CD14-positive monocyte (primary cell): ENCODE measurements at regions not wholly inside any gene's neighbourhood (a gene's known extent, or its start where the extent isn't known, plus 50 kb on each side); places are given as distances from the start of the nearest gene placed in this dataset.
"Not testable (repeated sequence)": the region's sequence is repeated elsewhere in the genome, so short reads cannot be mapped to it uniquely, and the experiment has no call there.

ENCODE experiments used
- DNase-seq, 3 donors: peaks; one replicate each; pipeline ENCODE4 v3.0.0-alpha.2; 2011 to 2022
- H2AFZ ChIP-seq: 2 replicates; pipeline ENCODE4 v1.6.0; 2012; ENCODE audit warnings: mild to moderate bottlenecking, low read depth, low read length, inconsistent platforms; ENCODE audit not compliant: insufficient read depth, poor library complexity, severe bottlenecking
- H3K27ac ChIP-seq, 2 donors: 1 replicate in 1 of 2; 2 replicates in 1 of 2; pipeline ENCODE4 v1.5.1; 2012 to 2013; ENCODE audit warnings: low read length in 2 of 2, control low read depth in 1 of 2, inconsistent platforms in 1 of 2, low read depth in 1 of 2, mild to moderate bottlenecking in 1 of 2
- H3K27me3 ChIP-seq, 2 donors: one replicate each; pipeline versions ENCODE4 v1.6.0 to v1.6.1; 2011 to 2013; ENCODE audit warnings: low read length in 2 of 2; ENCODE audit not compliant: control insufficient read depth in 2 of 2, insufficient read depth in 2 of 2
- H3K36me3 ChIP-seq, 2 donors: replicated peaks in 1 of 2; 1 replicate in 1 of 2; 2 replicates in 1 of 2; pipeline versions ENCODE4 v1.5.1 to v1.6.1; 2012 to 2013; ENCODE audit warnings: low read length in 2 of 2, control low read depth in 1 of 2, inconsistent platforms in 1 of 2, mild to moderate bottlenecking in 1 of 2; ENCODE audit not compliant: insufficient read depth in 2 of 2, control insufficient read depth in 1 of 2
- H3K4me1 ChIP-seq, 2 donors: 1 replicate in 1 of 2; 2 replicates in 1 of 2; pipeline versions ENCODE4 v1.5.1 to v1.6.1; 2012 to 2013; ENCODE audit warnings: low read length in 2 of 2, control low read depth in 1 of 2, inconsistent platforms in 1 of 2, mild to moderate bottlenecking in 1 of 2, moderate library complexity in 1 of 2; ENCODE audit not compliant: insufficient read depth in 2 of 2, control insufficient read depth in 1 of 2
- H3K4me2 ChIP-seq: replicated peaks from 2 replicates; pipeline ENCODE3; 2012; ENCODE audit warnings: low read length, moderate library complexity, mild to moderate bottlenecking; ENCODE audit not compliant: poor library complexity, severe bottlenecking; ENCODE audit errors: extremely low read depth
- H3K4me3 ChIP-seq, 3 experiments: fragments of 200-600 bp in 1 of 3; sonication (generic) in 1 of 3; replicated peaks in 1 of 3; 1 replicate in 2 of 3; 2 replicates in 1 of 3; pipeline ENCODE4 v1.5.1; 2011 to 2013; ENCODE audit warnings: low read length in 3 of 3, mild to moderate bottlenecking in 3 of 3, control low read depth in 2 of 3, low read depth in 2 of 3, inconsistent platforms in 1 of 3, moderate library complexity in 1 of 3
- H3K79me2 ChIP-seq: 2 replicates; pipeline ENCODE4 v1.6.0; 2012; ENCODE audit warnings: mild to moderate bottlenecking, control low read depth, inconsistent platforms, low read length, moderate library complexity; ENCODE audit not compliant: insufficient read depth
- H3K9ac ChIP-seq: 2 replicates; pipeline ENCODE4 v1.6.0; 2017; ENCODE audit warnings: low read length, mild to moderate bottlenecking; ENCODE audit not compliant: insufficient read depth, poor library complexity, severe bottlenecking
- H3K9me3 ChIP-seq, 2 donors: replicated peaks in 1 of 2; 1 replicate in 1 of 2; 2 replicates in 1 of 2; pipeline versions ENCODE4 v1.5.1 to v1.6.1; 2012 to 2013; ENCODE audit warnings: low read length in 2 of 2, control low read depth in 1 of 2; ENCODE audit not compliant: control insufficient read depth in 1 of 2, insufficient read depth in 1 of 2
- H4K20me1 ChIP-seq: 2 replicates; pipeline ENCODE4 v1.6.0; 2012; ENCODE audit warnings: mild to moderate bottlenecking, low read length, control low read depth, moderate library complexity; ENCODE audit not compliant: insufficient read depth
- H3K27ac Mint-ChIP-seq, 7 donors: one replicate each; pipeline ENCODE4 v1.8.0; 2020; ENCODE audit warnings: mild to moderate bottlenecking in 7 of 7, mixed read lengths in 7 of 7, moderate library complexity in 6 of 7, inconsistent platforms in 2 of 7
- H3K27me3 Mint-ChIP-seq, 3 donors: one replicate each; pipeline ENCODE4 v1.8.0; 2021 to 2022; ENCODE audit warnings: low read depth in 3 of 3, mild to moderate bottlenecking in 3 of 3, mixed read lengths in 3 of 3, moderate library complexity in 3 of 3, inconsistent platforms in 1 of 3
- H3K36me3 Mint-ChIP-seq, 2 donors: one replicate each; pipeline ENCODE4 v1.8.0; 2020; ENCODE audit warnings: mixed read lengths in 2 of 2, inconsistent platforms in 1 of 2, mild to moderate bottlenecking in 1 of 2
- H3K4me1 Mint-ChIP-seq: one replicate; pipeline ENCODE4 v1.8.0; 2020; ENCODE audit warnings: mild to moderate bottlenecking, mixed read lengths
- H3K4me3 Mint-ChIP-seq, 2 donors: one replicate each; pipeline ENCODE4 v1.8.0; 2020; ENCODE audit warnings: mild to moderate bottlenecking in 2 of 2, mixed read lengths in 2 of 2, moderate library complexity in 1 of 2
- H3K9me3 Mint-ChIP-seq, 7 donors: one replicate each; pipeline ENCODE4 v1.8.0; 2020 to 2022; ENCODE audit warnings: mixed read lengths in 7 of 7, mild to moderate bottlenecking in 6 of 7, moderate library complexity in 6 of 7, inconsistent platforms in 2 of 7
- CTCF ChIP-seq: fragments of 200-600 bp; IDR thresholded peaks from one replicate; pipeline ENCODE4 v1.8.0; 2022; ENCODE audit warnings: antibody characterized with exemption, mild to moderate bottlenecking
- WGBS: methylation state at CpG from one replicate; pipeline ENCODE4 v1.1.5; 2013; ENCODE audit warnings: missing lambda C conversion rate; ENCODE audit not compliant: insufficient coverage; 5-methylcytosine and 5-hydroxymethylcytosine counted together
- intact Hi-C, 2 donors: fragments of 100-400 bp; cut with micrococcal nuclease; formaldehyde crosslinking; loops; one replicate each; pipeline versions ENCODE4 v1.15.0 to v1.15.1; 2023

GRCh38 chr6:130700397-130700796 is 126.8 kb upstream of the SMLR1 start:
- no peaks in the 10 kb centered on the region for H3K36me3 Mint-ChIP-seq
- WGBS = 91% methylated on average over 4 of the region's 4 CpGs

GRCh38 chr6:130708338-130708737 is 118.9 kb upstream of the SMLR1 start:
- H3K4me2 ChIP-seq = no peak overlapping the region
- 20% methylated on average over 1 of the region's 2 CpGs for WGBS
- H4K20me1 ChIP-seq = no peaks in the 10 kb centered on the region
- H3K4me1 ChIP-seq = no peaks in the 10 kb centered on the region
- no peaks in the 10 kb centered on the region for H3K79me2 ChIP-seq
- DNase-seq = no peak
- H3K4me3 ChIP-seq = no peak overlapping the region
- peaks cover 2 to 13% (median 7%) of the 10 kb centered on the region in 7 donors for H3K9me3 Mint-ChIP-seq
- no peak overlapping the region for H3K27ac Mint-ChIP-seq
- no peaks in the 10 kb centered on the region for H3K36me3 Mint-ChIP-seq
- H3K4me3 Mint-ChIP-seq = no peak overlapping the region
- no peak overlapping the region for H2AFZ ChIP-seq
- no peaks in the 10 kb centered on the region for H3K36me3 ChIP-seq
- no peak for TF ChIP-seq CTCF
- peaks cover 1 to 4% (median 2%) of the 10 kb centered on the region in 3 donors for H3K27me3 Mint-ChIP-seq
- H3K9ac ChIP-seq = no peak overlapping the region
- no peaks in the 10 kb centered on the region for H3K9me3 ChIP-seq
- no peak overlapping the region for H3K27ac ChIP-seq
- intact Hi-C loops = no loop called here
- H3K27me3 ChIP-seq = no peaks in the 10 kb centered on the region
- H3K4me1 Mint-ChIP-seq = no peaks in the 10 kb centered on the region

More at GRCh38 chr6:130700397-130700796, 126.8 kb upstream of the SMLR1 start:
- peaks cover 2 to 9% (median 5%) of the 10 kb centered on the region in 7 donors for H3K9me3 Mint-ChIP-seq
- Histone ChIP-seq H3K27ac (no peak overlapping the region), H2AFZ (no peak overlapping the region), H3K4me1 (no peaks in the 10 kb centered on the region), H3K9me3 (no peaks in the 10 kb centered on the region), H3K79me2 (no peaks in the 10 kb centered on the region), H4K20me1 (no peaks in the 10 kb centered on the region), H3K9ac (no peak overlapping the region), H3K36me3 (no peaks in the 10 kb centered on the region), H3K4me3 (no peak overlapping the region), H3K4me2 (no peak overlapping the region), H3K27me3 (no peaks in the 10 kb centered on the region)
- H3K4me3 Mint-ChIP-seq = no peak overlapping the region
- TF ChIP-seq CTCF = no peak
- no peaks in the 10 kb centered on the region for H3K4me1 Mint-ChIP-seq
- H3K27ac Mint-ChIP-seq = no peak overlapping the region
- intact Hi-C loops = no loop called here
- peaks cover 3 to 4% (median 3%) of the 10 kb centered on the region in 3 donors for H3K27me3 Mint-ChIP-seq
- DNase-seq = no peak

GRCh38 chr6:130711641-130712040 is 115.6 kb upstream of the SMLR1 start:
- H4K20me1 ChIP-seq, H3K36me3 Mint-ChIP-seq, H3K9me3 ChIP-seq, H3K36me3 ChIP-seq, intact Hi-C loops, H3K4me3 ChIP-seq, H3K4me1 Mint-ChIP-seq, H3K27me3 ChIP-seq, DNase-seq, H3K4me2 ChIP-seq, H3K27ac ChIP-seq, H3K4me3 Mint-ChIP-seq, H3K79me2 ChIP-seq, H3K4me1 ChIP-seq, H3K9me3 Mint-ChIP-seq, H2AFZ ChIP-seq, H3K9ac ChIP-seq: not testable (repeated sequence)
- H3K27me3 Mint-ChIP-seq = peaks cover 0 to 20% (median 3%) of the 10 kb centered on the region in 3 donors
- 33% methylated on average over 1 of the region's 3 CpGs for WGBS
- H3K27ac Mint-ChIP-seq = peak overlapping the region in 1 of 7 donors; percentile 47
